Neural cell (in vitro differentiated cells): ENCODE measurements at regions not wholly inside any gene's neighbourhood (a gene's known extent, or its start where the extent isn't known, plus 50 kb on each side); places are given as distances from the start of the nearest gene placed in this dataset.

Source experiments
- H2AFZ ChIP-seq: fragments of 200-600, 300-800 bp; sonication (generic), shearing (Covaris generic); 2 replicates; pipeline ENCODE4 v1.6.0; 2014; ENCODE audit warnings: low read depth, mild to moderate bottlenecking, antibody characterized with exemption, low read length, moderate library complexity
- H3F3A ChIP-seq: fragments of 200-600 bp; shearing (Covaris generic); 2 replicates; pipeline ENCODE4 v1.6.1; 2016; ENCODE audit warnings: mild to moderate bottlenecking, moderate library complexity, mixed read lengths, antibody characterized with exemption, low read length; ENCODE audit not compliant: insufficient read depth, poor library complexity, severe bottlenecking
- H3K27ac ChIP-seq: fragments of 200-600, 300-800 bp; sonication (generic), shearing (Covaris generic); 2 replicates; pipeline ENCODE4 v1.5.1; 2014; ENCODE audit warnings: mild to moderate bottlenecking, low read length, moderate library complexity
- H3K27me3 ChIP-seq: fragments of 300-800, 200-600 bp; sonication (generic), shearing (Covaris generic); 2 replicates; pipeline ENCODE4 v1.6.0; 2014; ENCODE audit warnings: mild to moderate bottlenecking, low read depth, low read length, moderate library complexity; ENCODE audit not compliant: insufficient read depth
- H3K36me3 ChIP-seq: fragments of 300-800, 200-600 bp; sonication (generic), shearing (Covaris generic); 2 replicates; pipeline ENCODE4 v1.5.1; 2014; ENCODE audit warnings: mild to moderate bottlenecking, antibody characterized with exemption, low read length, moderate library complexity; ENCODE audit not compliant: insufficient read depth
- H3K4me2 ChIP-seq: fragments of 300-800, 200-600 bp; sonication (generic), shearing (Covaris generic); 2 replicates; pipeline ENCODE4 v1.6.0; 2014; ENCODE audit warnings: mild to moderate bottlenecking, low read length
- H3K4me3 ChIP-seq: fragments of 300-800, 200-600 bp; sonication (generic), shearing (Covaris generic); 2 replicates; pipeline ENCODE4 v1.5.1; 2014; ENCODE audit warnings: mild to moderate bottlenecking, low read length, moderate library complexity
- H3K79me2 ChIP-seq: fragments of 200-600 bp; shearing (Covaris generic); replicated peaks from 2 replicates; pipeline ENCODE4 v1.6.0; 2014; ENCODE audit warnings: mild to moderate bottlenecking, low read length, moderate library complexity; ENCODE audit not compliant: insufficient read depth
- H3K9ac ChIP-seq: fragments of 300-800, 200-600 bp; sonication (generic), shearing (Covaris generic); 2 replicates; pipeline ENCODE4 v1.6.1; 2016; ENCODE audit warnings: mild to moderate bottlenecking, low read length, mixed read lengths
- H3K9me2 ChIP-seq: fragments of 200-600 bp; shearing (Covaris generic); 2 replicates; pipeline ENCODE4 v1.6.1; 2016; ENCODE audit warnings: mild to moderate bottlenecking, low read length, mixed read lengths; ENCODE audit not compliant: insufficient read depth
- H3K9me3 ChIP-seq: fragments of 200-600, 300-800 bp; sonication (generic), shearing (Covaris generic); 2 replicates; pipeline ENCODE4 v1.6.1; 2016; ENCODE audit warnings: mild to moderate bottlenecking, mixed run types, low read length, moderate library complexity, mixed read lengths
- H4K20me1 ChIP-seq: fragments of 200-600 bp; shearing (Covaris generic); 2 replicates; pipeline ENCODE4 v1.6.1; 2016; ENCODE audit warnings: mild to moderate bottlenecking, mixed run types; ENCODE audit not compliant: insufficient read depth
- CTCF ChIP-seq: fragments of 450-650 bp; IDR thresholded peaks from 2 replicates; pipeline ENCODE4 v1.5.1; 2014; ENCODE audit warnings: antibody characterized with exemption, mild to moderate bottlenecking, moderate library complexity; ENCODE audit not compliant: poor library complexity, severe bottlenecking
- EP300 ChIP-seq: fragments of 450-650 bp; conservative IDR thresholded peaks from 2 replicates; pipeline ENCODE4 v1.6.1; 2014; ENCODE audit warnings: antibody characterized with exemption, mild to moderate bottlenecking, moderate library complexity; ENCODE audit not compliant: poor library complexity, severe bottlenecking
- EZH2 ChIP-seq: fragments of 200-600, 300-800 bp; shearing (Covaris generic), sonication (generic); IDR thresholded peaks from 2 replicates; pipeline ENCODE4 v1.6.1; 2014; ENCODE audit warnings: antibody characterized with exemption, low read length, borderline replicate concordance, mild to moderate bottlenecking; ENCODE audit not compliant: insufficient read depth, poor library complexity, severe bottlenecking
- MXI1 ChIP-seq: fragments of 450-650 bp; conservative IDR thresholded peaks from 2 replicates; pipeline ENCODE4 v1.6.1; 2014; ENCODE audit warnings: antibody characterized with exemption, mild to moderate bottlenecking; ENCODE audit not compliant: poor library complexity, severe bottlenecking
- POLR2AphosphoS5 ChIP-seq: IDR thresholded peaks from 2 replicates; pipeline ENCODE4 v1.6.1; 2012
- RAD21 ChIP-seq: fragments of 450-650 bp; conservative IDR thresholded peaks from 2 replicates; pipeline ENCODE4 v1.6.1; 2014; ENCODE audit warnings: antibody characterized with exemption, mild to moderate bottlenecking, moderate library complexity
- REST ChIP-seq: IDR thresholded peaks from 2 replicates; pipeline ENCODE4 v1.6.1; 2012; ENCODE audit warnings: borderline replicate concordance
- SMC3 ChIP-seq: fragments of 450-650 bp; conservative IDR thresholded peaks from 2 replicates; pipeline ENCODE4 v1.6.1; 2014; ENCODE audit warnings: antibody characterized with exemption, mild to moderate bottlenecking, moderate library complexity; ENCODE audit not compliant: poor library complexity
- TAF1 ChIP-seq: IDR thresholded peaks from 2 replicates; pipeline ENCODE4 v1.6.1; 2012; ENCODE audit warnings: low read depth

- no peak for TF ChIP-seq REST
- no peak for TF ChIP-seq EP300
- TF ChIP-seq EZH2: no peak
- TF ChIP-seq CTCF: no peak
- H3K4me2 ChIP-seq: no peak overlapping the region
- H3K27ac ChIP-seq: no peak overlapping the region
- no peaks in the 10 kb centered on the region for H3K79me2 ChIP-seq
- no peak overlapping the region for H3K4me3 ChIP-seq
- no peaks in the 10 kb centered on the region for H4K20me1 ChIP-seq
- no peak overlapping the region for H2AFZ ChIP-seq
- no peaks in the 10 kb centered on the region for H3K9me2 ChIP-seq
- no peak overlapping the region for H3K9ac ChIP-seq
- H3K27me3 ChIP-seq: no peaks in the 10 kb centered on the region
- H3K9me3 ChIP-seq: no peaks in the 10 kb centered on the region
- H3F3A ChIP-seq: no peaks in the 10 kb centered on the region
- H3K36me3 ChIP-seq: no peaks in the 10 kb centered on the region
Observed at GRCh38 chr12:71236133-71236660, 78.4 kb upstream of the TSPAN8 start.

- Histone ChIP-seq H3F3A (no peaks in the 10 kb centered on the region), H2AFZ (no peak overlapping the region), H3K9ac (no peak overlapping the region), H3K27me3 (no peaks in the 10 kb centered on the region), H3K79me2 (no peaks in the 10 kb centered on the region), H3K27ac (no peak overlapping the region), H3K36me3 (no peaks in the 10 kb centered on the region), H3K4me3 (no peak overlapping the region), H4K20me1 (no peaks in the 10 kb centered on the region), H3K4me2 (no peak overlapping the region), H3K9me3 (no peaks in the 10 kb centered on the region), H3K9me2 (no peaks in the 10 kb centered on the region)
- TF ChIP-seq REST (no peak), TAF1 (no peak), EZH2 (no peak), SMC3 (no peak), MXI1 (no peak), POLR2AphosphoS5 (no peak), EP300 (no peak), RAD21 (no peak), CTCF (no peak)
Observed at GRCh38 chr12:71233083-71233482, 75.3 kb upstream of the TSPAN8 start.
